ENCODE measurements at regions not wholly inside any gene's neighbourhood (a gene's known extent, or its start where the extent isn't known, plus 50 kb on each side); places are given as distances from the start of the nearest gene placed in this dataset.

GRCh38 chr12:30827101-30828066 is 72.6 kb upstream of the CAPRIN2 start:
- no peak for DNase-seq

- no peak for DNase-seq
Measured at GRCh38 chr12:30826276-30826675, 71.5 kb upstream of the CAPRIN2 start.

- no peak for DNase-seq
Measured at GRCh38 chr12:30825341-30825740, 70.6 kb upstream of the CAPRIN2 start.

- DNase-seq, result no peak
Measured at GRCh38 chr12:30824311-30824710, 69.6 kb upstream of the CAPRIN2 start.

- DNase-seq, result no peak
Measured at GRCh38 chr12:30823764-30824163, 69.0 kb upstream of the CAPRIN2 start.

- DNase-seq, result peak; percentile 8
Measured at GRCh38 chr12:30823156-30823699, 68.5 kb upstream of the CAPRIN2 start.

- peak; percentile 1 for DNase-seq
Measured at GRCh38 chr12:30822385-30823155, 67.8 kb upstream of the CAPRIN2 start.

GRCh38 chr12:30820406-30820946 is 65.7 kb upstream of the CAPRIN2 start:
- no peak for DNase-seq

GRCh38 chr12:30818562-30818961 is 63.8 kb upstream of the CAPRIN2 start:
- DNase-seq, result no peak

GRCh38 chr12:30816742-30817465 is 62.2 kb upstream of the CAPRIN2 start:
- DNase-seq, result no peak

- no peak for DNase-seq
Measured at GRCh38 chr12:30814295-30814655, 59.5 kb upstream of the CAPRIN2 start.

- no peak for DNase-seq
Measured at GRCh38 chr12:30813525-30814294, 59.0 kb upstream of the CAPRIN2 start.

GRCh38 chr12:30811966-30812365 is 57.2 kb upstream of the CAPRIN2 start:
- DNase-seq, result no peak

- no peak for DNase-seq
Measured at GRCh38 chr12:30810918-30811317, 56.2 kb upstream of the CAPRIN2 start.

- DNase-seq, result no peak
Measured at GRCh38 chr12:30807695-30808034, 52.9 kb upstream of the CAPRIN2 start.

GRCh38 chr12:30806989-30807694 is 52.4 kb upstream of the CAPRIN2 start:
- no peak for DNase-seq

GRCh38 chr12:30805959-30806358 is 51.2 kb upstream of the CAPRIN2 start:
- DNase-seq, result no peak
